Smooth muscle cell (in vitro differentiated cells): ENCODE measurements at regions not wholly inside any gene's neighbourhood (a gene's known extent, or its start where the extent isn't known, plus 50 kb on each side); places are given as distances from the start of the nearest gene placed in this dataset.

Experiments
- DNase-seq: peaks from one replicate; lab custom pipeline; 2025; ENCODE audit not compliant: unreplicated experiment; lab: John Stamatoyannopoulos, UW
- H2AFZ ChIP-seq: fragments of 200-600 bp; sonication (generic); 2 replicates; pipeline ENCODE4 v1.6.0; 2016; ENCODE audit warnings: antibody characterized with exemption, low read depth, mild to moderate bottlenecking
- H3F3A ChIP-seq: fragments of 200-600 bp; sonication (generic); 2 replicates; pipeline ENCODE4 v1.6.0; 2017; ENCODE audit warnings: antibody characterized with exemption, low read depth
- H3K27ac ChIP-seq: fragments of 200-600 bp; sonication (generic); 2 replicates; pipeline ENCODE4 v1.5.1; 2016; ENCODE audit warnings: low read depth, mild to moderate bottlenecking
- H3K27me3 ChIP-seq: fragments of 200-600 bp; sonication (generic); 2 replicates; pipeline ENCODE4 v1.6.1; 2016; ENCODE audit warnings: low read depth, mild to moderate bottlenecking
- H3K36me3 ChIP-seq: fragments of 200-600 bp; sonication (generic); 2 replicates; pipeline ENCODE4 v1.5.1; 2016; ENCODE audit warnings: low read depth
- H3K4me1 ChIP-seq: fragments of 200-600 bp; sonication (generic); 2 replicates; pipeline ENCODE4 v1.5.1; 2016; ENCODE audit warnings: low read depth
- H3K4me2 ChIP-seq: fragments of 200-600 bp; sonication (generic); 2 replicates; pipeline ENCODE4 v1.6.0; 2016; ENCODE audit warnings: mild to moderate bottlenecking
- H3K4me3 ChIP-seq: fragments of 200-600 bp; sonication (generic); 2 replicates; pipeline ENCODE4 v1.5.1; 2016; ENCODE audit warnings: mild to moderate bottlenecking
- H3K79me2 ChIP-seq: fragments of 200-600 bp; sonication (generic); 2 replicates; pipeline ENCODE4 v1.6.0; 2016; ENCODE audit warnings: low read depth, mild to moderate bottlenecking
- H3K9ac ChIP-seq: fragments of 200-600 bp; sonication (generic); 2 replicates; pipeline ENCODE4 v1.6.0; 2016; ENCODE audit warnings: low read depth
- H3K9me3 ChIP-seq: fragments of 200-600 bp; sonication (generic); replicated peaks from 2 replicates; pipeline ENCODE4 v1.5.1; 2016; ENCODE audit warnings: low read depth
- H4K20me1 ChIP-seq: fragments of 200-600 bp; sonication (generic); 2 replicates; pipeline ENCODE4 v1.6.0; 2016; ENCODE audit warnings: low read depth
- WGBS: methylation state at CpG from one replicate; pipeline ENCODE4 v1.1.7; 2016; ENCODE audit warnings: low lambda C conversion rate; 5-methylcytosine and 5-hydroxymethylcytosine counted together
- TF ChIP-seq, protein P1 (sequence below): fragments of 200-600 bp; sonication (generic); IDR thresholded peaks from 2 replicates; pipeline ENCODE4 v1.5.1; 2017; ENCODE audit warnings: borderline replicate concordance, mild to moderate bottlenecking, antibody characterized with exemption; ENCODE audit not compliant: insufficient read depth, poor library complexity, severe bottlenecking

DNA sequence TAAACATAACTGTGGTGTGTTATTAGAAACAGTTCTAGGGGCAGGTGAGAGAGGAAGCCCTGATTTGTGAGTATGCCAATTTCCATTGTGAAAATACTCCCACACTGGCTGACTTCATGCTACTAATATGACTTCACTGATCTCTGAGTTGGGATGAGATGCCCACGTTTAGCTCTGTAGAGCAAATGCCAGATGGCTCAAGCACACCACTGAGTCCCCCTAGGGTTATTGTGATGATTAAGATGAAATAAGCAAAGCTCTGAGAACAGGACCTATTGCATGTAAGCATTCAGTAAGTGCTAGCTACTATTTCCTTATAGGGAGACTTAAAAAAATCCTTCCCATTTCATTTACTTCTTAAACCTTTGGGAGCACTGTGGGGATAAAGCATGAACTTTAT lies 117.6 kb downstream of the CENPF start:
- no peaks in the 10 kb centered on the region for H3F3A ChIP-seq
- H3K4me3 ChIP-seq: no peak overlapping the region
- no peaks in the 10 kb centered on the region for H3K27me3 ChIP-seq
- H3K36me3 ChIP-seq: no peaks in the 10 kb centered on the region
- no peak overlapping the region for H3K4me2 ChIP-seq
- H3K9me3 ChIP-seq: no peaks in the 10 kb centered on the region
- no peaks in the 10 kb centered on the region for H3K79me2 ChIP-seq
- H2AFZ ChIP-seq: no peak overlapping the region
- no peaks in the 10 kb centered on the region for H4K20me1 ChIP-seq
- WGBS: 50% methylated on average over 1 of the region's 1 CpG
- no peaks in the 10 kb centered on the region for H3K4me1 ChIP-seq
- no peak for DNase-seq
- H3K9ac ChIP-seq: no peak overlapping the region
- TF ChIP-seq, protein P1, sequence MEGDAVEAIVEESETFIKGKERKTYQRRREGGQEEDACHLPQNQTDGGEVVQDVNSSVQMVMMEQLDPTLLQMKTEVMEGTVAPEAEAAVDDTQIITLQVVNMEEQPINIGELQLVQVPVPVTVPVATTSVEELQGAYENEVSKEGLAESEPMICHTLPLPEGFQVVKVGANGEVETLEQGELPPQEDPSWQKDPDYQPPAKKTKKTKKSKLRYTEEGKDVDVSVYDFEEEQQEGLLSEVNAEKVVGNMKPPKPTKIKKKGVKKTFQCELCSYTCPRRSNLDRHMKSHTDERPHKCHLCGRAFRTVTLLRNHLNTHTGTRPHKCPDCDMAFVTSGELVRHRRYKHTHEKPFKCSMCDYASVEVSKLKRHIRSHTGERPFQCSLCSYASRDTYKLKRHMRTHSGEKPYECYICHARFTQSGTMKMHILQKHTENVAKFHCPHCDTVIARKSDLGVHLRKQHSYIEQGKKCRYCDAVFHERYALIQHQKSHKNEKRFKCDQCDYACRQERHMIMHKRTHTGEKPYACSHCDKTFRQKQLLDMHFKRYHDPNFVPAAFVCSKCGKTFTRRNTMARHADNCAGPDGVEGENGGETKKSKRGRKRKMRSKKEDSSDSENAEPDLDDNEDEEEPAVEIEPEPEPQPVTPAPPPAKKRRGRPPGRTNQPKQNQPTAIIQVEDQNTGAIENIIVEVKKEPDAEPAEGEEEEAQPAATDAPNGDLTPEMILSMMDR: no peak
- H3K27ac ChIP-seq: no peak overlapping the region

DNA sequence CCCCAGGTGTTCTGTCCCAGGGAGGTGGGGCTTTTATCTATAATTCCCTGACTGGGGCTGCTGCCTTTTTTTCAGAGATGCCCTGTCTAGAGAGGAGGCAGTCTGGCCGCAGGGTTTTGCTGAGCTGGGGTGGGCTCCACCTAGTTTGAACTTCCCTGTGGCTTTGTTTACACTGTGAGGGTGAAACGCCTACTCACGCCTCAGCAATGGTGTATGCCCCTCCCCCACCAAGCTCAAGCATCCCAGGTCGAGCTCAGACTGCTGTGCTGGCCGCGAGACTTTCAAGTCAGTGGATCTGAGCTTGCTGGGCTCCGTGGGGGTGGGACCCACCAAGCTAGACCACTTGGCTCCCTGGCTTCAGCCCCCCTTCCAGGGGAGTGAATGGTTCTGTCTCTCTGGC lies 124.3 kb downstream of the CENPF start:
- Histone ChIP-seq H3K36me3 (no peaks in the 10 kb centered on the region), H3F3A (no peaks in the 10 kb centered on the region), H3K9me3 (no peaks in the 10 kb centered on the region), H3K9ac (no peak overlapping the region), H3K4me3 (no peak overlapping the region), H3K27ac (no peak overlapping the region), H4K20me1 (no peaks in the 10 kb centered on the region), H3K27me3 (no peaks in the 10 kb centered on the region), H2AFZ (no peak overlapping the region), H3K79me2 (no peaks in the 10 kb centered on the region), H3K4me2 (no peak overlapping the region), H3K4me1 (no peaks in the 10 kb centered on the region)
- TF ChIP-seq, protein P1: no peak
- no peak for DNase-seq
- 54% methylated on average over 7 of the region's 7 CpGs for WGBS

DNA sequence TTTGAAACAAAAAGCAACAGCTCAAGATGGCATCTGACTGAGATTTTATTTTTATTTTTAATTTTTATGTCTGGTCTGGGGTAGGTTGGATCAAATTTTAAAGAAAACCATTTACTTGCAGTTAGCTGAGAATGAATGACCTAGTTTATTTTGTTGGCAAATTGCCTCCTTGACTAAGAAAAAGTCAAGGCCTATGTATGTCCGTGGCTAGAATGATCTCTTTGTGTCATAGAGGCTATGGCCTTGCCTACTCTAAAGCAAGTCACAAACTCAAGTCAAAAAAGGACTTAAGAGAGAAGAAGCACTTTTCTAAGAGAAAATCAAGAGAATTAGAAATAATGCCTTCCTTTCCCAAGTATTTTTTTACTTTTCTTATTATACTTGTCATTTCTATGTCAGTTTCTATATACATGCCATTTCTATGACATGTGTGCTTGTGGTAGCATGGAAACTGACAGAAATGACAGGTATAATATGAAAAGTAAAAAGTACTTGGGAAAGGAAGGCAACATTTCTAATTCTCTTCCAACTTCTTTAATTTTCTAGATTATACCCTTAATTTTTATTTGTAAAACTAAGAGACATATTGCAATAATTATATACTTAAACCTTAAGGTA lies 136.7 kb downstream of the CENPF start:
- no peaks in the 10 kb centered on the region for H4K20me1 ChIP-seq
- no peaks in the 10 kb centered on the region for H3K79me2 ChIP-seq
- H3K9ac ChIP-seq: no peak overlapping the region
- no peak for DNase-seq
- H3K4me1 ChIP-seq: no peaks in the 10 kb centered on the region
- H3K27me3 ChIP-seq: peaks cover 4% of the 10 kb centered on the region
- TF ChIP-seq, protein P1: no peak
- no peak overlapping the region for H3K4me2 ChIP-seq
- H3K9me3 ChIP-seq: no peaks in the 10 kb centered on the region
- WGBS: 81% methylated on average over 1 of the region's 1 CpG
- H3K36me3 ChIP-seq: no peaks in the 10 kb centered on the region
- no peak overlapping the region for H3K27ac ChIP-seq
- no peaks in the 10 kb centered on the region for H3F3A ChIP-seq
- no peak overlapping the region for H2AFZ ChIP-seq
- no peak overlapping the region for H3K4me3 ChIP-seq

DNA sequence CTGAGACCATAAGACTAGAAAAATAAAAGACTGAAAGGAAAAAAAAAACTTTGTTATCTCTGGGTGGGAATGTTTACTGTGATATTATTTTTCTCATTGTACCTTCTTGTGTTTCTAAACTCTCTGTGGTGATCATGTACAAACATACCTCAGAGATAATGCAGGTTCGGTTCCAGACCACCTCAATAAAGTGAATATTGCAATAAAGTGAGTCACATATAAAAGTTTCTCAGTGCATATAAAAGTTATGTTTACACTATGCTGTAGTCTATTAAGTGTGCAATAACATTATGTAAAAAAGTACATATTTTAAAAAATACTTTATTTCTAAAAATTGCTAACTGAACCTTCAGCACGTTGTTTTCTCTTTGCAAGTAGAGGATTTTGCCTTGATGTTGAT lies 137.5 kb downstream of the CENPF start:
- TF ChIP-seq, protein P1: no peak
- H3K4me3 ChIP-seq: no peak overlapping the region
- H3K4me2 ChIP-seq: no peak overlapping the region
- no peaks in the 10 kb centered on the region for H4K20me1 ChIP-seq
- H3K9ac ChIP-seq: no peak overlapping the region
- H3K79me2 ChIP-seq: no peaks in the 10 kb centered on the region
- no peak overlapping the region for H2AFZ ChIP-seq
- 90% methylated on average over 2 of the region's 2 CpGs for WGBS
- H3F3A ChIP-seq: no peaks in the 10 kb centered on the region
- no peaks in the 10 kb centered on the region for H3K4me1 ChIP-seq
- H3K36me3 ChIP-seq: no peaks in the 10 kb centered on the region
- H3K9me3 ChIP-seq: no peaks in the 10 kb centered on the region
- H3K27me3 ChIP-seq: peaks cover 4% of the 10 kb centered on the region
- no peak for DNase-seq
- H3K27ac ChIP-seq: no peak overlapping the region
